Trophoblast cell (in vitro differentiated cells and primary cell): ENCODE measurements at regions not wholly inside any gene's neighbourhood (a gene's known extent, or its start where the extent isn't known, plus 50 kb on each side); places are given as distances from the start of the nearest gene placed in this dataset.

Experiments
- DNase-seq, 2 donors: peaks; one replicate each; pipeline ENCODE4 v3.0.0-alpha.2; 2016
- H2AFZ ChIP-seq: 2 replicates; pipeline ENCODE4 v1.6.1; 2013; ENCODE audit warnings: low read length, moderate library complexity, mild to moderate bottlenecking; ENCODE audit not compliant: insufficient read depth, poor library complexity
- H2AK5ac ChIP-seq: 2 replicates; pipeline ENCODE4 v1.6.1; 2013; ENCODE audit warnings: mild to moderate bottlenecking, low read length
- H2BK120ac ChIP-seq: 2 replicates; pipeline ENCODE4 v1.6.1; 2013; ENCODE audit warnings: low read length, mild to moderate bottlenecking, moderate library complexity; ENCODE audit not compliant: insufficient read depth, poor library complexity
- H2BK12ac ChIP-seq: 2 replicates; pipeline ENCODE4 v1.6.1; 2013; ENCODE audit warnings: mild to moderate bottlenecking, low read length, moderate library complexity
- H2BK5ac ChIP-seq: 2 replicates; pipeline ENCODE4 v1.6.1; 2013; ENCODE audit warnings: low read length, low read depth, moderate library complexity, mild to moderate bottlenecking; ENCODE audit not compliant: poor library complexity
- H3K14ac ChIP-seq: 2 replicates; pipeline ENCODE4 v1.6.1; 2013; ENCODE audit warnings: mild to moderate bottlenecking, low read length
- H3K18ac ChIP-seq: 2 replicates; pipeline ENCODE4 v1.6.1; 2013; ENCODE audit warnings: mild to moderate bottlenecking, low read length
- H3K23ac ChIP-seq: 2 replicates; pipeline ENCODE4 v1.6.1; 2013; ENCODE audit warnings: low read length
- H3K27ac ChIP-seq: 2 replicates; pipeline ENCODE4 v1.5.1; 2013; ENCODE audit warnings: low read depth, mild to moderate bottlenecking, inconsistent platforms, low read length, moderate library complexity
- H3K27me3 ChIP-seq: 2 replicates; pipeline ENCODE4 v1.6.1; 2013; ENCODE audit warnings: inconsistent platforms, mild to moderate bottlenecking, low read length, moderate library complexity; ENCODE audit not compliant: insufficient read depth
- H3K36me3 ChIP-seq, 2 experiments: 1 replicate in 1 of 2; 2 replicates in 1 of 2; pipeline ENCODE4 v1.6.1; 2013; ENCODE audit warnings: low read length in 2 of 2, mild to moderate bottlenecking in 2 of 2, moderate library complexity in 1 of 2; ENCODE audit not compliant: insufficient read depth in 2 of 2, control insufficient read depth in 1 of 2
- H3K4ac ChIP-seq: 2 replicates; pipeline ENCODE4 v1.6.1; 2013; ENCODE audit warnings: low read depth, mild to moderate bottlenecking, low read length, moderate library complexity
- H3K4me1 ChIP-seq, 2 experiments: 1 replicate in 1 of 2; 2 replicates in 1 of 2; pipeline ENCODE4 v1.6.1; 2013; ENCODE audit warnings: low read length in 2 of 2, mild to moderate bottlenecking in 2 of 2, moderate library complexity in 1 of 2; ENCODE audit not compliant: insufficient read depth in 2 of 2, control insufficient read depth in 1 of 2
- H3K4me2 ChIP-seq: 2 replicates; pipeline ENCODE4 v1.6.1; 2013; ENCODE audit warnings: inconsistent platforms, mild to moderate bottlenecking, low read length, moderate library complexity
- H3K4me3 ChIP-seq: 2 replicates; pipeline ENCODE4 v1.5.1; 2013; ENCODE audit warnings: mild to moderate bottlenecking, low read depth, low read length, inconsistent platforms
- H3K79me1 ChIP-seq: one replicate; pipeline ENCODE4 v1.6.1; 2013; ENCODE audit warnings: low read length
- H3K79me2 ChIP-seq: 2 replicates; pipeline ENCODE4 v1.6.1; 2013; ENCODE audit warnings: low read length, mild to moderate bottlenecking; ENCODE audit not compliant: control insufficient read depth, insufficient read depth, poor library complexity
- H3K9ac ChIP-seq: 2 replicates; pipeline ENCODE4 v1.6.1; 2013; ENCODE audit warnings: mild to moderate bottlenecking, low read length
- H3K9me3 ChIP-seq: 2 replicates; pipeline ENCODE4 v1.6.1; 2013; ENCODE audit warnings: low read depth, mild to moderate bottlenecking, control low read depth, inconsistent platforms, low read length; ENCODE audit not compliant: insufficient read depth
- H4K12ac ChIP-seq: 2 replicates; pipeline ENCODE4 v1.6.1; 2013; ENCODE audit warnings: low read depth, mild to moderate bottlenecking, low read length, moderate library complexity
- H4K8ac ChIP-seq: 2 replicates; pipeline ENCODE4 v1.6.1; 2013; ENCODE audit warnings: low read depth, mild to moderate bottlenecking, low read length, moderate library complexity
- H4K91ac ChIP-seq: one replicate; pipeline ENCODE4 v1.6.1; 2013; ENCODE audit warnings: low read depth, mild to moderate bottlenecking, low read length, moderate library complexity
- WGBS: extraction: QIAGEN DNeasy Blood & Tissue Kit; methylation state at CpG from one replicate; pipeline ENCODE4 v1.1.7; 2013; ENCODE audit warnings: missing lambda C conversion rate; ENCODE audit not compliant: insufficient read length, insufficient coverage; ENCODE audit errors: extremely low coverage; 5-methylcytosine and 5-hydroxymethylcytosine counted together

- no peak overlapping the region for H3K27ac ChIP-seq
- H2AK5ac ChIP-seq: no peak overlapping the region
- no peak overlapping the region for H4K91ac ChIP-seq
- H3K36me3 ChIP-seq: no peaks in the 10 kb centered on the region
- H3K79me2 ChIP-seq: no peaks in the 10 kb centered on the region
- no CpG with 5 or more reads among the region's 14 CpGs for WGBS
- H3K23ac ChIP-seq: no peak overlapping the region
- H3K4me1 ChIP-seq: no peaks in the 10 kb centered on the region
- H4K12ac ChIP-seq: no peak overlapping the region
- H4K8ac ChIP-seq: no peak overlapping the region
- no peak overlapping the region for H2BK120ac ChIP-seq
- no peak overlapping the region for H3K9ac ChIP-seq
- H3K4me2 ChIP-seq: no peak overlapping the region
- no peak overlapping the region for H3K18ac ChIP-seq
- no peaks in the 10 kb centered on the region for H3K79me1 ChIP-seq
- no peak overlapping the region for H2BK5ac ChIP-seq
- no peak overlapping the region for H2BK12ac ChIP-seq
- no peaks in the 10 kb centered on the region for H3K27me3 ChIP-seq
- H2AFZ ChIP-seq: no peak overlapping the region
- no peak overlapping the region for H3K4me3 ChIP-seq
- H3K9me3 ChIP-seq: no peaks in the 10 kb centered on the region
- DNase-seq: no peak
- no peak overlapping the region for H3K14ac ChIP-seq
- no peak overlapping the region for H3K4ac ChIP-seq
These were observed 127.9 kb upstream of the SOX1 start for GRCh38 chr13:111938741-111939665.

GRCh38 chr13:111939666-111940278 is 127.2 kb upstream of the SOX1 start:
- no peak overlapping the region for H2AK5ac ChIP-seq
- H2BK120ac ChIP-seq: no peak overlapping the region
- no peak for DNase-seq
- H3K4me3 ChIP-seq: no peak overlapping the region
- no peak overlapping the region for H3K14ac ChIP-seq
- no peaks in the 10 kb centered on the region for H3K79me1 ChIP-seq
- H3K4me1 ChIP-seq: no peaks in the 10 kb centered on the region
- no CpG with 5 or more reads among the region's 3 CpGs for WGBS
- no peak overlapping the region for H3K27ac ChIP-seq
- H3K4ac ChIP-seq: no peak overlapping the region
- H3K27me3 ChIP-seq: no peaks in the 10 kb centered on the region
- H2AFZ ChIP-seq: no peak overlapping the region
- H3K18ac ChIP-seq: no peak overlapping the region
- H2BK12ac ChIP-seq: no peak overlapping the region
- no peak overlapping the region for H4K91ac ChIP-seq
- H3K23ac ChIP-seq: no peak overlapping the region
- no peak overlapping the region for H3K9ac ChIP-seq
- no peak overlapping the region for H4K8ac ChIP-seq
- H3K36me3 ChIP-seq: no peaks in the 10 kb centered on the region
- peaks cover 2% of the 10 kb centered on the region for H3K9me3 ChIP-seq
- no peak overlapping the region for H3K4me2 ChIP-seq
- H4K12ac ChIP-seq: no peak overlapping the region
- no peak overlapping the region for H2BK5ac ChIP-seq
- no peaks in the 10 kb centered on the region for H3K79me2 ChIP-seq

DNA sequence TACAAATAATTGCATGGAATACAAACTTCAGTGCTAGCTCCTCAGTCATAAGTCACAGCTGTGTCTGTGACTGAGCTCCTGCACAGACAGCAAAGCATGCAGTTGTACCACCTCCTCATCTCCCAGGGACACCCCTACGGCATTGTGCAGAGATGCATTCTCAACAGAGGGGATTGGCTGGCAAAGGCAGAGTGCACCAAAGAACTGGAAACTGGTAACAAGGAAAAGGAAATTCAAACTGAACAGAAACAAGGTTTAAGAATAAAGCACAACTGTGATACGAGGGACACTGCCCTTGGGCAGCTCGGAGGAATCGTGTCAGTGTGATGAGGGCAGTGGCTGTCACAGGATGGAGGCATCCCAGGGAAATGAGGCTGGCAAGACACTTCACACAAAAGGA is 126.1 kb upstream of the SOX1 start:
- no peak overlapping the region for H2BK12ac ChIP-seq
- no peak overlapping the region for H2BK5ac ChIP-seq
- whole genome bisulfite sequencing: no CpG with 5 or more reads among the region's 4 CpGs
- DNase-seq: no peak
- H3K79me1 ChIP-seq: no peaks in the 10 kb centered on the region
- peaks cover 2% of the 10 kb centered on the region for H3K9me3 ChIP-seq
- no peaks in the 10 kb centered on the region for H3K27me3 ChIP-seq
- H4K91ac ChIP-seq: no peak overlapping the region
- H2BK120ac ChIP-seq: no peak overlapping the region
- H3K4me3 ChIP-seq: no peak overlapping the region
- no peak overlapping the region for H3K9ac ChIP-seq
- H3K14ac ChIP-seq: no peak overlapping the region
- H2AFZ ChIP-seq: no peak overlapping the region
- no peak overlapping the region for H3K4me2 ChIP-seq
- H3K4me1 ChIP-seq: no peaks in the 10 kb centered on the region
- H3K27ac ChIP-seq: no peak overlapping the region
- H3K4ac ChIP-seq: no peak overlapping the region
- H3K36me3 ChIP-seq: no peaks in the 10 kb centered on the region
- no peak overlapping the region for H3K18ac ChIP-seq
- no peak overlapping the region for H2AK5ac ChIP-seq
- no peak overlapping the region for H4K8ac ChIP-seq
- no peaks in the 10 kb centered on the region for H3K79me2 ChIP-seq
- H3K23ac ChIP-seq: no peak overlapping the region
- H4K12ac ChIP-seq: no peak overlapping the region

GRCh38 chr13:111941845-111942447 is 125.0 kb upstream of the SOX1 start:
- Histone ChIP-seq H2BK12ac (no peak overlapping the region), H3K79me1 (no peaks in the 10 kb centered on the region), H4K8ac (no peak overlapping the region), H3K27me3 (no peaks in the 10 kb centered on the region), H3K27ac (no peak overlapping the region), H4K91ac (no peak overlapping the region), H2BK120ac (no peak overlapping the region), H2AFZ (no peak overlapping the region), H3K9ac (no peak overlapping the region), H3K18ac (no peak overlapping the region), H3K4ac (no peak overlapping the region), H3K14ac (no peak overlapping the region), H3K23ac (peak overlapping the region; percentile 64), H2AK5ac (no peak overlapping the region), H3K4me1 (no peaks in the 10 kb centered on the region), H3K4me3 (peak overlapping the region; percentile 44), H2BK5ac (no peak overlapping the region), H3K4me2 (no peak overlapping the region), H3K9me3 (peaks cover 2% of the 10 kb centered on the region), H3K36me3 (no peaks in the 10 kb centered on the region), H4K12ac (no peak overlapping the region), H3K79me2 (no peaks in the 10 kb centered on the region)
- 100% methylated on average over 1 of the region's 8 CpGs for WGBS
- no peak for DNase-seq
